ENCODE measurements at regions not wholly inside any gene's neighbourhood (a gene's known extent, or its start where the extent isn't known, plus 50 kb on each side); places are given as distances from the start of the nearest gene placed in this dataset.

DNA sequence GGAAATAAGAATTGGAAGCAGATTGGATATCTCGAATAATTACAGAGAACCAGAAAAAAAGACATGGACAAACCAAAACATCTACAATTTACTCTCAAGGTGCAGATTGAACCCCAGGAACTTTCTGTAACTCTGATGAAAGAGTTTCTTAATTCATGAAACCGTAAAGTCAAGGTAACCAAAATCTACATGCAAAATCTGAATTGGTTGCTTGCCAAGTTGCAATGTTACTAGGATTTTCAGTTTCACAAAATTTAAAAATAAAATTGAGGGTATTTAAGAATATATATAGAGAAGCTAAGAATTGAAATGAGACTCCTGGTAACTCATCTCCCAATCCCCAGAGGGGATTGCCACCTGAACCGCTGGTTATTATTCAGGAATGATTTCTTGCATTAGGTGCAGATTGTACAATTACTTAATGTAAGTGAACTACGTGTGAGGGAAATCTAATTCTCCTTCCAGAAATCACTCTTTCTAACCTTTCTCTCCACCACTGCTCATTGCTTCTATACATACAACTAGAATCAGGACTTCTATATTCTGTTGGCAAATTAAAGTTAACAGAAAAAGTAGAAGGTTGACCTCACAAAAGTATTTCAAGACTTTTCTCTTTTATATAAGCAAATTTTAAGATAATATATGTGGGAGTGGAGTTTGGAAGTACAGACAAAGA, 221.5 kb upstream of the NDST4 start:
- Mint-ChIP-seq H3K4me1 (no peaks in the 10 kb centered on the region), H3K27me3 (ENCODE audit: low read depth) (no peaks in the 10 kb centered on the region), H3K9me3 (no peaks in the 10 kb centered on the region), H3K27ac (no peak overlapping the region), H3K4me3 (no peak overlapping the region), H3K36me3 (ENCODE audit: low read depth) (no peaks in the 10 kb centered on the region)
- TF ChIP-seq CTCF (IDR thresholded peaks at IDR 0.05; ENCODE audit: unreplicated experiment in 3 of 3) = no peak

DNA sequence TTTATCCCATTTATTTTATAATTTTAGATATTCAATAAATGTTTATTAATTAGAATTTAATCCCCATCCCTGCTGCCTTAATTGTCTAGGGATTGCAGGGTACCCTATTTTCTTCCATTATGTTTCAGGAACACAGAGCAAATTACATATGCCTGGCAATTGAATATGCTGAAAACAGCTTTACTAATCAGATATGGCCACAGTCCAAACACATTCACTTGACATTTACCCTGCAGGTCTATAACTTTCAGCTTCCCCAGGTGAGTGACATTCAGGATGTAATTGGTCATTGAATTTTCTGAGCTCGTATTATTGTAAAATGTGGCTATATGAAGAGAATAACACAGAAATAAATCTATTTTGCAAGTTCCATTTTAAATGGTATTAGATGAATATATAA, 218.7 kb upstream of the NDST4 start:
- Mint-ChIP-seq H3K36me3 (ENCODE audit: low read depth) (no peaks in the 10 kb centered on the region), H3K27me3 (ENCODE audit: low read depth) (no peaks in the 10 kb centered on the region), H3K4me3 (no peak overlapping the region), H3K9me3 (no peaks in the 10 kb centered on the region), H3K27ac (no peak overlapping the region), H3K4me1 (no peaks in the 10 kb centered on the region)
- no peak for TF ChIP-seq CTCF (IDR thresholded peaks at IDR 0.05; ENCODE audit: unreplicated experiment in 3 of 3)

- Mint-ChIP-seq H3K36me3 (ENCODE audit: low read depth) (no peaks in the 10 kb centered on the region), H3K9me3 (no peaks in the 10 kb centered on the region), H3K4me3 (no peak overlapping the region), H3K27ac (no peak overlapping the region), H3K27me3 (ENCODE audit: low read depth) (no peaks in the 10 kb centered on the region), H3K4me1 (no peaks in the 10 kb centered on the region)
- no peak for TF ChIP-seq CTCF (IDR thresholded peaks at IDR 0.05; ENCODE audit: unreplicated experiment in 3 of 3)
Observed at GRCh38 chr4:115331241-115331640, 217.8 kb upstream of the NDST4 start.

DNA sequence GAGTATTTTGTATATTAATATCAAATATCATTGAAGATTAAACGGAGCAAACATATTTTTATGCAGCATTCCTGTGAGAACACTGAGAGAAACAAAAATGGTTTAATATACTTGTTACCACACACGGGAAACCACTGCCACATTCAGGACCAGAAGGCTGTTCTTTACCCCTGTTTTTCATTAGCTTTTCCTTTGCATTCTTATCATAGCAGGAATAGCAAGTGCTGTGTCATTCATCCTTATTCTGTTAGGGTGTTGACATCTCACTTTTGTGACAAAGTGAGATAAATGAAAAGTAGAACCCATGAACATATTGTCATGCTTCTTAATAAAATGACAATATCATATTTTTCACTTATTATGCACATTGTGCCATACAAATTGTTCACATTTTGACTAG, 212.4 kb upstream of the NDST4 start:
- Mint-ChIP-seq H3K4me1 (peaks cover 11% of the 10 kb centered on the region), H3K9me3 (no peaks in the 10 kb centered on the region), H3K27me3 (ENCODE audit: low read depth) (no peaks in the 10 kb centered on the region), H3K36me3 (ENCODE audit: low read depth) (no peaks in the 10 kb centered on the region), H3K27ac (no peak overlapping the region), H3K4me3 (no peak overlapping the region)
- no peak for TF ChIP-seq CTCF (IDR thresholded peaks at IDR 0.05; ENCODE audit: unreplicated experiment in 3 of 3)

GRCh38 chr4:115323106-115323707, 209.8 kb upstream of the NDST4 start:
- Mint-ChIP-seq H3K4me3 (no peak overlapping the region), H3K27ac (no peak overlapping the region), H3K9me3 (no peaks in the 10 kb centered on the region), H3K27me3 (ENCODE audit: low read depth) (no peaks in the 10 kb centered on the region), H3K4me1 (peaks cover 11% of the 10 kb centered on the region), H3K36me3 (ENCODE audit: low read depth) (no peaks in the 10 kb centered on the region)
- TF ChIP-seq CTCF (IDR thresholded peaks at IDR 0.05; ENCODE audit: unreplicated experiment in 3 of 3) = no peak

GRCh38 chr4:115315182-115315581, 201.8 kb upstream of the NDST4 start:
- Mint-ChIP-seq H3K4me3 (no peak overlapping the region), H3K4me1 (peaks cover 10% of the 10 kb centered on the region), H3K27ac (no peak overlapping the region), H3K9me3 (no peaks in the 10 kb centered on the region), H3K27me3 (ENCODE audit: low read depth) (no peaks in the 10 kb centered on the region), H3K36me3 (ENCODE audit: low read depth) (no peaks in the 10 kb centered on the region)
- no peak for TF ChIP-seq CTCF (IDR thresholded peaks at IDR 0.05; ENCODE audit: unreplicated experiment in 3 of 3)

All from nephron (organoid).